HG03045 (cell line): ENCODE measurements at regions not wholly inside any gene's neighbourhood (a gene's known extent, or its start where the extent isn't known, plus 50 kb on each side); places are given as distances from the start of the nearest gene placed in this dataset.
"Not testable (repeated sequence)": the region's sequence is repeated elsewhere in the genome, so short reads cannot be mapped to it uniquely, and the experiment has no call there.

Source experiments
- ATAC-seq: cut with Tn5 transposase; IDR thresholded peaks from one replicate; pipeline ENCODE4 v1.9.1; 2021; ENCODE audit warnings: mild to moderate bottlenecking, moderate library complexity; ENCODE audit not compliant: unreplicated experiment

DNA sequence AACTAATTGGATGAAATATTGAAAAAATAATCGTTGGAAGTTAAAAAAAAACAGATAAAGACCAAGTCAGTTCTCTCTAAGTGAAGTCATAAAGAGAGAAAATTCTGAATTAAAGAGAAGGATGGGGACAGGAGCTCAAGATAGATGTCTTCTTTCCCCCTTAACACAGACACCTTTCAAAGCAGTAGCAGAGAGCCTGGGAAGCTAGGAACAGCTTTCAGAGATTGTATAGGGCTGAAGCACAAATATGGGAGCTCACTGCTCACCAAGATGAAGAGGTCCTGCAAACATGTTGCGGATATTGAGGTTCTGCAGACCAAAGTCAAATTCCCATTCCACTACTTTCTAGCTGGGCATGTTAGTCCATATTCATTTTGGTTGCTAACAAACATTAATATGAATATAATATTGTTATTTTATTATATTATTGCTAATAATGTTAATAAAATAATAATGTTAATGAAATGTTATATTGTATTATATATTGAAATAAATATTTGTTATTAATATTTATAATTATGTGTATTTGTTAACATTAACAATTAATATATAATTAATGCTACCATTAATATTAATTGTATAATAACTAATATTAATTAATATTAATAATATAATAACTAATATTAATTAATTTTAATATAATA is 319.1 kb downstream of the OXSM start:
- no peak for ATAC-seq

- no peak for ATAC-seq
Measured at GRCh38 chr3:26114851-26115250, 325.0 kb downstream of the OXSM start.

DNA sequence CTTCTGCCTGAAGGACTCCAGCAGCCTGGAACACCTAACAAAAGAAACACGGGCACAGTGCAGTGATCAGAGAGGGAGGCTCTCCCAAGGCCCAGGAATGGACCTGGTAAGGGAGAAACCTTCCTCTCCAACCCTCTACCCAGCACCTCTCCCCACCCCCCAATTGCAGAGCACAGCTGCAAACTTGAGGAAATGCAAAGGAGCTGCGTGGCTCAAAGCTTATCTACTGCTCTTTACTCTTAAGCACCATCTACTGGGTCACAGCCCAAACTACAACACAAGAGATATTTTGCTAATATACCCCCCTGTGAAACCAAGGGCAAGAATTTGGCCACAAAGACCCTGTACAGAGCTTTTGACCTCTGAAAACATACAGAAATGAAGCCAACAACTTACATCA is 328.3 kb downstream of the OXSM start:
- no peak for ATAC-seq

DNA sequence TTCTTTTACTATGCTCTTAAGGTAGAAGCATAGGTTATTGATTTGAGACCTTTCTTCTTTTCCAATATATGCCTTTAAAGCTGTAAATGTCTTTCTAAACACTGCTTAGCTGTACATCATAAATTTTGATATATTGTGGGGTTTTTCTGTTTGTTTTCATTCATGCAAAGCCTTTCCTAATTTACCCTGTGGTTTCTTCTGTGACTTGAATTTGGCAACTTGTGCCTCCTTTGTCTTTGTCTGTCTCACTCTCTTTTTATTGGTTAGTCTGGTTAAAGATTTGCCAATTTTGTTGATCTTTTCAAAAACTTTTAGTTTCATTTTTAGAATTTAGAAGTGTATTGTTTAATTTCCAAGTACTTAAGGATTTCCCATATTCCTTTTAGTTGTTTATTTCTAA is 343.1 kb downstream of the OXSM start:
- ATAC-seq: no peak

- ATAC-seq: no peak
Measured at GRCh38 chr3:26141296-26141695, 351.4 kb downstream of the OXSM start.

- no peak for ATAC-seq
Measured at GRCh38 chr3:26145769-26146168, 355.9 kb downstream of the OXSM start.

DNA sequence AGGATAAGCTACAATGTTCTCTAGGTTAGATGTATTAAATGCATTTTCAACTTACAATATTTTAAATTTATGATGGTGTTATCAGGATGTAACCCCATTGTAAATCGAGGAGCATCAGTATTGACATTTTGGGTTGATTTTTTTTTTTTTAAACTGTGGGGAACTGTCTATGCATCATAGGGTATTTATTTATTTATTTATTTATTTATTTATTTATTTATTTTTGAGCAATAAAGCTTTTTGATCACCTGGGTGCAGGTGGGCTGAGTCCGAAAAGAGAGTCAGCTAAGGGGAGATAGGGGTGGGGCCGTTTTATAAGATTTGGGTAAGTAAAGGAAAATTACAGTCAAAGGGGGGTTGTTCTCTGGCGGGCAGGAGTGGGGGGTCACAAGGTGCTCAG is 367.5 kb downstream of the OXSM start:
- ATAC-seq: not testable (repeated sequence)

GRCh38 chr3:26171006-26171405 is 381.1 kb downstream of the OXSM start:
- no peak for ATAC-seq

DNA sequence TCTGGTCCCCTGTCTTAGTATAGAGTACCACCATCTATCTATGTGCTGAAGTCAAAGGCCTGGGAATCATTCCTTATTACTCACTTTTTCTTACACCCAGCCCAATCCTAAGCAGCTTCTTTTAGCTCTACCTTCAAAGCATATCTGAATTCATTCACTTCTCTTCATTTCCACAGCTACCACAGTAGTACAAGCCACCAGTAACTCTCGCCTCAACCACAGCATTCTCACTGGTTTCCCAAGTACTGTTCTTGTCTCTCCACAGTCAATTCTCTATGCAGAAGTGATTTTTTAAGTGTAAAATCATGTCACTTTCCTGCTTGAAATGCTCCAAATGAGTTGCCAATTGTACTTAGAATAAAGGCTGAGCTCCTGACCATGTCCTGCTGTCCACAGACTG is 401.7 kb downstream of the OXSM start:
- ATAC-seq: no peak

GRCh38 chr3:26193558-26193957 is 403.7 kb downstream of the OXSM start:
- no peak for ATAC-seq

GRCh38 chr3:26196781-26197180 is 406.9 kb downstream of the OXSM start:
- no peak for ATAC-seq

DNA sequence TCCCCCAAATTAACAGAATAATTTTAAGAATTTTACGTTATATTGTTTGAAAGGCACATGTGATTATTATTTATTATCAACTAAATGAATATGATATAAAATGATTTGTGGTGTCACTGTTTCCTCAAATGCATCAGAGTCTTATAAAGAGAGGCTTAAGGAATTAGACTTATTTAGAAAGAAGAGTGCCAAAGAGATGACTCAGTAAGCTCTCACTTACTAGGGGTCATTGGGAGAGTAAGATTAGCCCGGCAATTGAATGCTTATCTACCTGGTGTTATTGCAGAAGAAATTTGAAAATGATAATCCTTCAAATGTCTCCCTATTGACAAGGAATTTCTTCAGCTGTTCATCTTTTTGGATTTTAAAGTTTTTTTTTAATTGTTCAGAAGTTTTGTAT is 408.7 kb downstream of the OXSM start:
- no peak for ATAC-seq

- no peak for ATAC-seq
Measured at GRCh38 chr3:26202169-26202568, 412.3 kb downstream of the OXSM start.

DNA sequence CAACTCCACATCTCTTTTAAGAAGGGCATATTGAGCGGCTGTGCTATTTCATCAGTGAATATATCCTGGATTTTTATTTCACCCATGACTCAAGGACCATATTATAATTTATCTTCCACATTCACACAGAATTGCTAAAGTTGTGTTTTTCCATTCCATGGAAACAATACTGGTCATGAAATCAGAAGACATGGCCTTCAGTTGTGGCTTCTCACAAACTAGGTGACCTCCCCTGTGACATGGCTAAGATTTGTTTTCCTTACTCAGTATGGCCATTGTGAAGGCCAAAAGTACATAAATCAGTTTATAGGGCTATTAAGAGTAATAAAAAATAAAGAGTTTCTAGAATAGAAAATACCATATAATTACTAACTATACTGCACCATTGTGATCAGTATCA is 415.6 kb downstream of the OXSM start:
- no peak for ATAC-seq

GRCh38 chr3:26208201-26208600 is 414.4 kb upstream of the LRRC3B start:
- ATAC-seq: no peak

DNA sequence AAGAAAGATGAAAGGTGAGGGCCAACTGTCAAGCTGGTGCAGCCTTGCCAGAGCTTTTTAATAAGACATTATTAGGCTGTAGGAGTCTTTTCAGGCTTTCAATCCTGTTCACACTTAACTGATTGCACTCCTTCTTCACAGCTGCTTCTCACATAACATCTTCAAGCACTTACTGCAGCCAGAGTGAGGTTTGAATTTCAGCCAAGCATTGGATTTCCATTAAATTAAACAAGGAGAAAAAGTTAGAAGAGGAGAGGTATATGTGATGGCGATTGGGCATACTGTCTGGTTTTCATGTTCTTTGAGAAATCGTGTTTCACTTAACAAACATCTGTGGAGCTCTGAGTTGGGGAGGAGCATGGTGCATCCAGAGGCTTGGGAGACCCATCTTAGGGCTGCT is 392.8 kb upstream of the LRRC3B start:
- ATAC-seq: no peak

DNA sequence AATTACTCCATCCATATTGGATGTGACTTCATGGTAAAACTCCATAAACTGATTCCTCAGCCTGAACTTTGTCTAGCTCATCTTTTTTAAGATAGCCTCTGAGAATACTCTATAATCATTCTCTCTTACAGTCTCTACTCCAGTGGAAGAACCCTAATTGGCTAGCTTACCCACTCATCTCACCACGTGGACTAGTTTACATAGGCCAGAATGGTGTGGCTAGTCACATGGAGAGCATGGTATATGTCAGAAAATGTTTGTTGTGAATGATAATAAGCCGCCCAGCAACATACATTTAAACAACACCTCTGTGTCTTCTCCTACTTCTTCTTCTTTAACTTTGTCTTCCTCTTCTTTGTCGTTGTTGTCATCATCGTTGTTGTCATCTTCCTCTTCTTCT is 389.2 kb upstream of the LRRC3B start:
- ATAC-seq: no peak

- no peak for ATAC-seq
Measured at GRCh38 chr3:26236531-26236930, 386.0 kb upstream of the LRRC3B start.

DNA sequence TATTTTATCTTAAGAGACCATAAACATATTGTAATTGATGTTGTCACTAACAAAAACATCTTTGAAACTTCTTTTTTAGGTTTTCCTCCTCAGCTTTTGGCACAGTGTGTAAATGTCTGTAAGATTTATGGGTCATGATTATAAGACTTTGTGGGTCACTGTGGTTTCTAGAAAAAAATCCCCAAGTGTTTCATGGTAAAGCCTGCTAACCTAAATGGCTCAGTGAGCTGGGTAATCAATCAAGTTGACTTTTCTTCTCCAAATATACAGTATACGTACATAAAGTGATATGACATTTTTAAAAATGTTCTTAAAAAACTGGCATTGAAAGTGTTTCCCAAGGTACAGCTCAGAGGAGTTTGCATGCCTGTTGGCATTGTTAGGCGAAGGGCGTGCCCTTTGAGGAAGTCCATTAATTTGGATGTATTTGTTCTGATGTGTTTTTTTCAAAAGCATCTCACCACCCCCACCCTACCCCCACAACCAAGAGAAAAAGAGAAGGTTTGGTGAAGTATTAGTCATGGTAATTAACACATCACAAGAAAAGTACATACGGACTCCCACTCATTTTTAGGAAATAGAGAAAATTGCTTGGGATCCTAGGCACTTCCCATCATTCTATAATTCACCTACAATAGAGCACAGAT is 385.4 kb upstream of the LRRC3B start:
- ATAC-seq: no peak

DNA sequence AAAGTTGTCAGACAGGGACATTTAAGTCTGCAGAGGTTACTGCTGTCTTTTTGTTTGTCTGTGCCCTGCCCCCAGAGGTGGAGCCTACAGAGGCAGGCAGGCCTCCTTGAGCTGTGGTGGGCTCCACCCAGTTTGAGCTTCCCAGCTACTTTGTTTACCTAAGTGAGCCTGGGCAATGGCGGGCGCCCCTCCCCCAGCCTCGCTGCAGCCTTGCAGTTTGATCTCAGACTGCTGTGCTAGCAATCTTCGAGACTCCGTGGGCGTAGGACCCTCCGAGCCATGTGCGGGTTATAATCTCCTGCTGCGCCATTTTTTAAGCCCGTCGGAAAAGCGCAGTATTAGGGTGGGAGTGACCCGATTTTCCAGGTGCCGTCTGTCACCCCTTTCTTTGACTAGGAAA is 378.0 kb upstream of the LRRC3B start:
- not testable (repeated sequence) for ATAC-seq

- no peak for ATAC-seq
Measured at GRCh38 chr3:26245236-26245635, 377.3 kb upstream of the LRRC3B start.

GRCh38 chr3:26246901-26247300 is 375.7 kb upstream of the LRRC3B start:
- ATAC-seq: no peak

- ATAC-seq: no peak
Measured at GRCh38 chr3:26247712-26248111, 374.9 kb upstream of the LRRC3B start.
